ENCODE measurements at regions not wholly inside any gene's neighbourhood (a gene's known extent, or its start where the extent isn't known, plus 50 kb on each side); places are given as distances from the start of the nearest gene placed in this dataset.

GRCh38 chr5:121698690-121699089, 153.0 kb upstream of the FTMT start:
- Histone ChIP-seq H3K27ac (ENCODE audit: insufficient read depth, low read length, poor library complexity, severe bottlenecking) (no peak overlapping the region), H3K4me3 (ENCODE audit: low read depth, low read length) (no peak overlapping the region), H3K4me1 (ENCODE audit: control insufficient read depth, insufficient read depth, low read length, poor library complexity, severe bottlenecking) (no peaks in the 10 kb centered on the region), H3K9me3 (ENCODE audit: control insufficient read depth in 2 of 2, low read length in 2 of 2) (no peaks in the 10 kb centered on the region), H3K36me3 (ENCODE audit: control insufficient read depth, insufficient read depth, low read length) (no peaks in the 10 kb centered on the region), H3K27me3 (ENCODE audit: control insufficient read depth, insufficient read depth, low read length) (no peaks in the 10 kb centered on the region)
- Mint-ChIP-seq H3K9me3 (peaks cover 0 to 7% (median 1%) of the 10 kb centered on the region in 7 donors), H3K4me3 (no peak overlapping the region), H3K27ac (no peak overlapping the region), H3K36me3 (no peaks in the 10 kb centered on the region), H3K4me1 (no peaks in the 10 kb centered on the region), H3K27me3 (no peaks in the 10 kb centered on the region)
- no peak for ATAC-seq (ENCODE audit: low read depth in 2 of 2)
- no peak for DNase-seq

GRCh38 chr5:121701731-121702130, 150.0 kb upstream of the FTMT start:
- H3K36me3 ChIP-seq (ENCODE audit: control insufficient read depth, insufficient read depth, low read length): no peaks in the 10 kb centered on the region
- ATAC-seq (ENCODE audit: low read depth in 2 of 2): no peak
- H3K9me3 ChIP-seq (ENCODE audit: control insufficient read depth in 2 of 2, low read length in 2 of 2): no peaks in the 10 kb centered on the region
- no peak overlapping the region for H3K4me3 Mint-ChIP-seq
- no peak overlapping the region for H3K27ac ChIP-seq (ENCODE audit: insufficient read depth, low read length, poor library complexity, severe bottlenecking)
- H3K4me1 Mint-ChIP-seq: no peaks in the 10 kb centered on the region
- H3K27me3 ChIP-seq (ENCODE audit: control insufficient read depth, insufficient read depth, low read length): no peaks in the 10 kb centered on the region
- no peak overlapping the region for H3K4me3 ChIP-seq (ENCODE audit: low read depth, low read length)
- no peak overlapping the region for H3K27ac Mint-ChIP-seq
- DNase-seq: no peak
- no peaks in the 10 kb centered on the region for H3K36me3 Mint-ChIP-seq
- H3K9me3 Mint-ChIP-seq: peaks cover 0 to 14% (median 2%) of the 10 kb centered on the region in 7 donors
- H3K4me1 ChIP-seq (ENCODE audit: control insufficient read depth, insufficient read depth, low read length, poor library complexity, severe bottlenecking): no peaks in the 10 kb centered on the region
- H3K27me3 Mint-ChIP-seq: no peaks in the 10 kb centered on the region

- H3K4me3 Mint-ChIP-seq: no peak overlapping the region
- no peaks in the 10 kb centered on the region for H3K27me3 ChIP-seq (ENCODE audit: control insufficient read depth, insufficient read depth, low read length)
- no peaks in the 10 kb centered on the region for H3K36me3 ChIP-seq (ENCODE audit: control insufficient read depth, insufficient read depth, low read length)
- DNase-seq (no peak), ATAC-seq (ENCODE audit: low read depth in 2 of 2) (no peak)
- no peaks in the 10 kb centered on the region for H3K4me1 Mint-ChIP-seq
- H3K9me3 Mint-ChIP-seq: peaks cover 0 to 14% (median 2%) of the 10 kb centered on the region in 7 donors
- H3K4me1 ChIP-seq (ENCODE audit: control insufficient read depth, insufficient read depth, low read length, poor library complexity, severe bottlenecking): no peaks in the 10 kb centered on the region
- no peaks in the 10 kb centered on the region for H3K36me3 Mint-ChIP-seq
- H3K9me3 ChIP-seq (ENCODE audit: control insufficient read depth in 2 of 2, low read length in 2 of 2): no peaks in the 10 kb centered on the region
- H3K27ac Mint-ChIP-seq: peak overlapping the region in 1 of 3 donors; percentile 33
- H3K27ac ChIP-seq (ENCODE audit: insufficient read depth, low read length, poor library complexity, severe bottlenecking): no peak overlapping the region
- no peak overlapping the region for H3K4me3 ChIP-seq (ENCODE audit: low read depth, low read length)
- no peaks in the 10 kb centered on the region for H3K27me3 Mint-ChIP-seq
Measured at GRCh38 chr5:121702682-121703081, 149.0 kb upstream of the FTMT start.

GRCh38 chr5:121704291-121704690, 147.4 kb upstream of the FTMT start:
- ATAC-seq (ENCODE audit: low read depth in 2 of 2): no peak
- DNase-seq: no peak
- H3K4me3 Mint-ChIP-seq: no peak overlapping the region
- peaks cover 0 to 14% (median 2%) of the 10 kb centered on the region in 7 donors for H3K9me3 Mint-ChIP-seq
- no peaks in the 10 kb centered on the region for H3K4me1 Mint-ChIP-seq
- H3K36me3 ChIP-seq (ENCODE audit: control insufficient read depth, insufficient read depth, low read length): no peaks in the 10 kb centered on the region
- no peak overlapping the region for H3K4me3 ChIP-seq (ENCODE audit: low read depth, low read length)
- H3K4me1 ChIP-seq (ENCODE audit: control insufficient read depth, insufficient read depth, low read length, poor library complexity, severe bottlenecking): no peaks in the 10 kb centered on the region
- H3K36me3 Mint-ChIP-seq: no peaks in the 10 kb centered on the region
- H3K27ac ChIP-seq (ENCODE audit: insufficient read depth, low read length, poor library complexity, severe bottlenecking): no peak overlapping the region
- no peaks in the 10 kb centered on the region for H3K27me3 Mint-ChIP-seq
- H3K9me3 ChIP-seq (ENCODE audit: control insufficient read depth in 2 of 2, low read length in 2 of 2): peaks cover 0 to 3% of the 10 kb centered on the region in 2 experiments
- no peak overlapping the region for H3K27ac Mint-ChIP-seq
- no peaks in the 10 kb centered on the region for H3K27me3 ChIP-seq (ENCODE audit: control insufficient read depth, insufficient read depth, low read length)

GRCh38 chr5:121706686-121707085, 145.0 kb upstream of the FTMT start:
- no peaks in the 10 kb centered on the region for H3K27me3 Mint-ChIP-seq
- no peak overlapping the region for H3K27ac Mint-ChIP-seq
- no peak for ATAC-seq (ENCODE audit: low read depth in 2 of 2)
- no peaks in the 10 kb centered on the region for H3K36me3 Mint-ChIP-seq
- H3K9me3 Mint-ChIP-seq: peaks cover 0 to 14% (median 1%) of the 10 kb centered on the region in 7 donors
- no peak for DNase-seq
- Histone ChIP-seq H3K9me3 (ENCODE audit: control insufficient read depth in 2 of 2, low read length in 2 of 2) (peaks cover 0 to 3% of the 10 kb centered on the region in 2 experiments), H3K4me1 (ENCODE audit: control insufficient read depth, insufficient read depth, low read length, poor library complexity, severe bottlenecking) (no peaks in the 10 kb centered on the region), H3K36me3 (ENCODE audit: control insufficient read depth, insufficient read depth, low read length) (no peaks in the 10 kb centered on the region), H3K4me3 (ENCODE audit: low read depth, low read length) (no peak overlapping the region), H3K27ac (ENCODE audit: insufficient read depth, low read length, poor library complexity, severe bottlenecking) (no peak overlapping the region), H3K27me3 (ENCODE audit: control insufficient read depth, insufficient read depth, low read length) (no peaks in the 10 kb centered on the region)
- H3K4me1 Mint-ChIP-seq: no peaks in the 10 kb centered on the region
- H3K4me3 Mint-ChIP-seq: no peak overlapping the region

- Histone ChIP-seq H3K4me3 (ENCODE audit: low read depth, low read length) (no peak overlapping the region), H3K4me1 (ENCODE audit: control insufficient read depth, insufficient read depth, low read length, poor library complexity, severe bottlenecking) (no peaks in the 10 kb centered on the region), H3K27me3 (ENCODE audit: control insufficient read depth, insufficient read depth, low read length) (no peaks in the 10 kb centered on the region), H3K27ac (ENCODE audit: insufficient read depth, low read length, poor library complexity, severe bottlenecking) (no peak overlapping the region), H3K36me3 (ENCODE audit: control insufficient read depth, insufficient read depth, low read length) (no peaks in the 10 kb centered on the region), H3K9me3 (ENCODE audit: control insufficient read depth in 2 of 2, low read length in 2 of 2) (peaks cover 0 to 3% of the 10 kb centered on the region in 2 experiments)
- no peaks in the 10 kb centered on the region for H3K36me3 Mint-ChIP-seq
- H3K4me1 Mint-ChIP-seq: no peaks in the 10 kb centered on the region
- peaks cover 0 to 14% (median 3%) of the 10 kb centered on the region in 7 donors for H3K9me3 Mint-ChIP-seq
- no peak overlapping the region for H3K4me3 Mint-ChIP-seq
- no peak overlapping the region for H3K27ac Mint-ChIP-seq
- no peaks in the 10 kb centered on the region for H3K27me3 Mint-ChIP-seq
- DNase-seq: no peak
- ATAC-seq (ENCODE audit: low read depth in 2 of 2): no peak
Measured at GRCh38 chr5:121707178-121707577, 144.5 kb upstream of the FTMT start.

- H3K36me3 ChIP-seq (ENCODE audit: control insufficient read depth, insufficient read depth, low read length): no peaks in the 10 kb centered on the region
- peaks cover 0 to 3% of the 10 kb centered on the region in 2 experiments for H3K9me3 ChIP-seq (ENCODE audit: control insufficient read depth in 2 of 2, low read length in 2 of 2)
- DNase-seq (no peak), ATAC-seq (ENCODE audit: low read depth in 2 of 2) (no peak)
- H3K27me3 ChIP-seq (ENCODE audit: control insufficient read depth, insufficient read depth, low read length): no peaks in the 10 kb centered on the region
- H3K4me1 Mint-ChIP-seq: no peaks in the 10 kb centered on the region
- no peaks in the 10 kb centered on the region for H3K36me3 Mint-ChIP-seq
- H3K27ac ChIP-seq (ENCODE audit: insufficient read depth, low read length, poor library complexity, severe bottlenecking): no peak overlapping the region
- no peak overlapping the region for H3K4me3 Mint-ChIP-seq
- H3K4me3 ChIP-seq (ENCODE audit: low read depth, low read length): no peak overlapping the region
- no peaks in the 10 kb centered on the region for H3K4me1 ChIP-seq (ENCODE audit: control insufficient read depth, insufficient read depth, low read length, poor library complexity, severe bottlenecking)
- peaks cover 0 to 8% (median 2%) of the 10 kb centered on the region in 7 donors for H3K9me3 Mint-ChIP-seq
- no peaks in the 10 kb centered on the region for H3K27me3 Mint-ChIP-seq
- H3K27ac Mint-ChIP-seq: no peak overlapping the region
Measured at GRCh38 chr5:121711416-121711815, 140.3 kb upstream of the FTMT start.

- ATAC-seq (ENCODE audit: low read depth in 2 of 2): no peak
- H3K27me3 ChIP-seq (ENCODE audit: control insufficient read depth, insufficient read depth, low read length): no peaks in the 10 kb centered on the region
- DNase-seq: no peak
- Mint-ChIP-seq H3K27me3 (no peaks in the 10 kb centered on the region), H3K4me3 (no peak overlapping the region), H3K36me3 (no peaks in the 10 kb centered on the region), H3K4me1 (no peaks in the 10 kb centered on the region), H3K9me3 (peaks cover 0 to 13% (median 4%) of the 10 kb centered on the region in 7 donors), H3K27ac (no peak overlapping the region)
- no peaks in the 10 kb centered on the region for H3K4me1 ChIP-seq (ENCODE audit: control insufficient read depth, insufficient read depth, low read length, poor library complexity, severe bottlenecking)
- H3K4me3 ChIP-seq (ENCODE audit: low read depth, low read length): no peak overlapping the region
- no peaks in the 10 kb centered on the region for H3K9me3 ChIP-seq (ENCODE audit: control insufficient read depth in 2 of 2, low read length in 2 of 2)
- H3K27ac ChIP-seq (ENCODE audit: insufficient read depth, low read length, poor library complexity, severe bottlenecking): no peak overlapping the region
- no peaks in the 10 kb centered on the region for H3K36me3 ChIP-seq (ENCODE audit: control insufficient read depth, insufficient read depth, low read length)
Measured at GRCh38 chr5:121719255-121719654, 132.4 kb upstream of the FTMT start.
